MG63 (cell line): ENCODE measurements at regions not wholly inside any gene's neighbourhood (a gene's known extent, or its start where the extent isn't known, plus 50 kb on each side); places are given as distances from the start of the nearest gene placed in this dataset.

ENCODE experiments used
- DNase-seq: peaks from one replicate; pipeline ENCODE4 v3.0.0-alpha.2; 2020
- H3K27me3 ChIP-seq: fragments of 250-450 bp; sonication (Bioruptor Pico); 2 replicates; pipeline ENCODE4 v1.5.1; 2020; ENCODE audit warnings: mild to moderate bottlenecking, moderate library complexity
- H3K36me3 ChIP-seq: fragments of 250-450 bp; sonication (Bioruptor Pico); 2 replicates; pipeline ENCODE4 v1.5.1; 2020; ENCODE audit warnings: mild to moderate bottlenecking, moderate library complexity
- H3K4me3 ChIP-seq: fragments of 250-450 bp; sonication (Bioruptor Pico); 2 replicates; pipeline ENCODE4 v1.5.1; 2020; ENCODE audit warnings: mild to moderate bottlenecking, moderate library complexity
- H3K9me3 ChIP-seq: fragments of 250-450 bp; sonication (Bioruptor Pico); 2 replicates; pipeline ENCODE4 v1.5.1; 2020; ENCODE audit warnings: mild to moderate bottlenecking, moderate library complexity

GRCh38 chr5:120874081-120874862 lies 410.2 kb downstream of the PRR16 start:
- Histone ChIP-seq H3K36me3 (no peaks in the 10 kb centered on the region), H3K27me3 (no peaks in the 10 kb centered on the region), H3K4me3 (no peak overlapping the region), H3K9me3 (no peaks in the 10 kb centered on the region)
- no peak for DNase-seq

- no peaks in the 10 kb centered on the region for H3K36me3 ChIP-seq
- H3K27me3 ChIP-seq: no peaks in the 10 kb centered on the region
- no peak overlapping the region for H3K4me3 ChIP-seq
- DNase-seq: no peak
- H3K9me3 ChIP-seq: no peaks in the 10 kb centered on the region
These were observed 418.1 kb downstream of the PRR16 start for GRCh38 chr5:120882038-120882775.

GRCh38 chr5:120886351-120886860 lies 422.3 kb downstream of the PRR16 start:
- Histone ChIP-seq H3K27me3 (no peaks in the 10 kb centered on the region), H3K4me3 (no peak overlapping the region), H3K36me3 (no peaks in the 10 kb centered on the region), H3K9me3 (no peaks in the 10 kb centered on the region)
- DNase-seq: no peak

- no peaks in the 10 kb centered on the region for H3K36me3 ChIP-seq
- no peak for DNase-seq
- no peak overlapping the region for H3K4me3 ChIP-seq
- H3K9me3 ChIP-seq: no peaks in the 10 kb centered on the region
- no peaks in the 10 kb centered on the region for H3K27me3 ChIP-seq
These were observed 431.6 kb downstream of the PRR16 start for GRCh38 chr5:120895660-120896059.

DNA sequence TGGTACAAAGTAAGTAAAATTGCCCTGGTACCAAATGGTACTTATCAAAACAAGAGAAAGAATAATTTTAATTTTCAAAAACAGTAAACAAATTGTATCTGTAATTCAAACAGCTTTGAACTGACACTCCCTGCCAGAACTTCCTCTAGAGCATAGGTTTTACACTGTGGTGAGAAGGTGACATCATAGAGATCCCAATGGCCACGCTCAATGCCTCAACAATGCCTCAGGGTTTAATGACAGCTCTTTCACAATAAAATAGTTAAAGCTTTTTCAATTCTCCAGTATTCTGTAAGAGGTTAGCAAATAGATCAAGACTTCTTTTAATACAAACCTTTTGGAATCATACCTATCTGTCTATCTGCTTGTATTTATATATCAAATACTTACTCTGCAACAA lies 437.1 kb downstream of the PRR16 start:
- H3K9me3 ChIP-seq: no peaks in the 10 kb centered on the region
- H3K36me3 ChIP-seq: no peaks in the 10 kb centered on the region
- H3K27me3 ChIP-seq: no peaks in the 10 kb centered on the region; the same call in 1 of the 2 replicates
- DNase-seq: no peak
- H3K4me3 ChIP-seq: no peak overlapping the region

GRCh38 chr5:120907953-120908352 lies 443.9 kb downstream of the PRR16 start:
- no peak for DNase-seq
- Histone ChIP-seq H3K9me3 (no peaks in the 10 kb centered on the region), H3K36me3 (no peaks in the 10 kb centered on the region), H3K27me3 (no peaks in the 10 kb centered on the region), H3K4me3 (no peak overlapping the region)

- no peak for DNase-seq
- Histone ChIP-seq H3K27me3 (no peaks in the 10 kb centered on the region), H3K4me3 (no peak overlapping the region), H3K9me3 (no peaks in the 10 kb centered on the region), H3K36me3 (no peaks in the 10 kb centered on the region)
These were observed 446.5 kb downstream of the PRR16 start for GRCh38 chr5:120910629-120911028.

DNA sequence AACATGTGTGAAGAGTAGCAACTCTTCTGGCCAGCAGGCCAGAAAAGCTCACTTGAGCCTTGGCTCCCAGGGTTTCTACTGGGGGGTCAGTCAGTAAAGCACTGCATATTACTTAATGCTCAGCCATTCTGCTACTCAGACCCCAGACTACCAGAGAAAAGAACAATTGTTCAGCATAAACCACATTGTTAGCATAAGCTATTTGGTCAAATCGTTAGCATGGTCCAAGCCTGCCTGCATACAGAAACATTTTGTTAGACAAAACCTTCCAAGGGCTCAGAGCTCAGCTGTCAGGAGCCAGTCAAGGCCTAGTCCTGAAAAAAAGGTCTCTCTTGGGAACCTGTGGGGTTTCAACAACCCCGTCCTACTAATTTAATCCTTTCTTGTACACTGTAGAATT lies 449.3 kb downstream of the PRR16 start:
- no peaks in the 10 kb centered on the region for H3K36me3 ChIP-seq
- H3K4me3 ChIP-seq: no peak overlapping the region
- DNase-seq: no peak
- no peaks in the 10 kb centered on the region for H3K9me3 ChIP-seq
- no peaks in the 10 kb centered on the region for H3K27me3 ChIP-seq

DNA sequence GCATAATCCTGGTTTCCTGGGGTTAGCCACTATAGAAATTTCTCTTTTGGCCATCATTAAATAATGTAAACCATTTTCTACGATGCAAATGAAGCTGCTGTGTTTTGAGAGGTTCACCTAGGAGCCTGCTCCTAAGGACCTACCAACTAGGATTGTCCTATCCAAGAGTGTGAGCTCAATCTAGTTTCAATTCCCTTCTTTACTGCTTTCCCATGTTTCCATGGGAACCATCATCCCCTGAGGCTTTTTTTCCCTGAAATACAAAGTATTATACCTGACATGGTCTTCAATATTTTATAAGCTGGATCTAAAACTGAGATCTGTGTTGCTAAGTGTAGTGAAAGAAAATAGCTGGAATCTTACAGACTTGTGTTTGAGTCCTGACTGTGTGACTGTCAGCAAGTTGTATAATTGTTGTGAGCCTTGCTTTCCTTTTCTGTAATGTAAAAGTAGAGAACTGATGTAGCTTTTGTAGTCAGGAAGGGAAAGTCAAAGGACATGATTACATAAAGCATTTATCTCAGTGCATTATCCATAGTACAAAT lies 453.2 kb downstream of the PRR16 start:
- no peak for DNase-seq
- Histone ChIP-seq H3K4me3 (no peak overlapping the region), H3K27me3 (no peaks in the 10 kb centered on the region), H3K36me3 (no peaks in the 10 kb centered on the region), H3K9me3 (no peaks in the 10 kb centered on the region)

DNA sequence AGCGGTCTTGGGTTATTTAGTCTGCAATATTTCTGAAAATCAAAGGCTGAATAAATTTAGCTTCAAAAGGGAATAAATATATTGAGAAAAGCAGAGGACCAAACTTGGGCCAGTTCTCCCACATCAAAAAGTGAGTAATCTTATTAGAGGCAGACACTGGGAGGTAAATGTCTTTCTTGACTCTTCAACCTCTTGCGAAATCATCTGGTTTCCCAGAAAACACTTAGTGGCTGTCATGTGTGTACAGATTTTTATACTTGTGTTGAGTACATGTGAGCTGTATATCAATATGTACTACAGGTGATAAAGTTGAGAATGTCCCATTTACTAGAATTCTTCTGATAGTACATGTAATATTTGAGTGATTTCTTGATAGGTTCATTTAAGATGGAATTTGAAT lies 454.9 kb downstream of the PRR16 start:
- no peaks in the 10 kb centered on the region for H3K36me3 ChIP-seq
- H3K27me3 ChIP-seq: no peaks in the 10 kb centered on the region
- DNase-seq: no peak
- no peaks in the 10 kb centered on the region for H3K9me3 ChIP-seq
- no peak overlapping the region for H3K4me3 ChIP-seq

DNA sequence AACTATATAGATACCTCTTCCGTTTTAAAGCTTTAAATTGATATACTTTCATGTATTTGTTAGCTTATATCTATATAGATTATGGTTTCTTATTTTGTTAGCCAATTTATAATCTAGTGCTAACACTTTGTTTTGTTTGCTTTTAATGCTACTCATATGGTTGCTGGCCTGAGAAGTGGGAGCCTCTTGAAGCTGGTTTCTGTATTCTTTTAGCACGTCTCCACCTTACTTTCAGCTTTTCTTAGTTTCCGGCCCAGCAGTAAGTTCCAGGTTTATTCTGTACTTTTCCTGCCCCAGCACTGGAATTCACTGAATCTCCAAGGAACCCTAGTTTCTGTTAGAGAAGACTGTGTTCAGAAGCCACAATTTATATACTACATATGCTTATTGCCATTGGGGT lies 458.9 kb downstream of the PRR16 start:
- Histone ChIP-seq H3K9me3 (no peaks in the 10 kb centered on the region), H3K4me3 (no peak overlapping the region), H3K36me3 (no peaks in the 10 kb centered on the region), H3K27me3 (no peaks in the 10 kb centered on the region)
- no peak for DNase-seq

GRCh38 chr5:120926471-120926870 lies 462.4 kb downstream of the PRR16 start:
- H3K36me3 ChIP-seq: no peaks in the 10 kb centered on the region
- no peaks in the 10 kb centered on the region for H3K27me3 ChIP-seq
- H3K4me3 ChIP-seq: no peak overlapping the region
- DNase-seq: no peak
- no peaks in the 10 kb centered on the region for H3K9me3 ChIP-seq

- H3K27me3 ChIP-seq: no peaks in the 10 kb centered on the region
- no peak for DNase-seq
- no peaks in the 10 kb centered on the region for H3K9me3 ChIP-seq
- no peaks in the 10 kb centered on the region for H3K36me3 ChIP-seq
- H3K4me3 ChIP-seq: no peak overlapping the region
These were observed 463.9 kb downstream of the PRR16 start for GRCh38 chr5:120927950-120928530.

GRCh38 chr5:120932480-120932879 lies 468.4 kb downstream of the PRR16 start:
- Histone ChIP-seq H3K4me3 (no peak overlapping the region), H3K9me3 (no peaks in the 10 kb centered on the region), H3K27me3 (no peaks in the 10 kb centered on the region), H3K36me3 (no peaks in the 10 kb centered on the region)
- no peak for DNase-seq

DNA sequence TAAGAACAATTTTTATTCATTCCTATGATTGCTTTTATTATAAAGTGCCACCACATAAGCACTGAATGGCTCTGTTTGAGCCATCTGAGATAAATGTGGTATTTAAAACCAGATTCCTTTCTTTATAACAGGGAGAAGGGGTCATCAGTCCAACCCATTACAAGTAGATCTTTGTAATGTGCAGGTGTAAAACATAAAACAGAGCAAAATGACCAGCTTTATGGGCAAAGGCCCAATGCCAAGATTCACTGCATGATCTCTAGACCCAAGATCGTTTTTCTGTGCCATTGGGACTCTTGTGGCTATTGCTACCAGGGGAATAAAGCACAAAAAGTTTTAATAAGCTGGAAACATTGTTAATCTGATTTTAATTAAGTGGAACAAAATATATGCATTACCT lies 469.9 kb downstream of the PRR16 start:
- no peak overlapping the region for H3K4me3 ChIP-seq
- H3K36me3 ChIP-seq: no peaks in the 10 kb centered on the region
- no peak for DNase-seq
- no peaks in the 10 kb centered on the region for H3K9me3 ChIP-seq
- no peaks in the 10 kb centered on the region for H3K27me3 ChIP-seq

- no peaks in the 10 kb centered on the region for H3K36me3 ChIP-seq
- DNase-seq: no peak
- H3K27me3 ChIP-seq: no peaks in the 10 kb centered on the region
- no peaks in the 10 kb centered on the region for H3K9me3 ChIP-seq
- H3K4me3 ChIP-seq: no peak overlapping the region
These were observed 472.6 kb downstream of the PRR16 start for GRCh38 chr5:120936652-120937051.

GRCh38 chr5:120938604-120939003 lies 474.5 kb downstream of the PRR16 start:
- Histone ChIP-seq H3K4me3 (no peak overlapping the region), H3K9me3 (no peaks in the 10 kb centered on the region), H3K36me3 (no peaks in the 10 kb centered on the region), H3K27me3 (no peaks in the 10 kb centered on the region)
- DNase-seq: no peak
